GM21381 (cell line): ENCODE measurements at regions not wholly inside any gene's neighbourhood (a gene's known extent, or its start where the extent isn't known, plus 50 kb on each side); places are given as distances from the start of the nearest gene placed in this dataset.
A peak's percentile ranks its signal among the peaks of the same experiment; 100 is the strongest.

Experiments
- ATAC-seq: cut with Tn5 transposase; IDR thresholded peaks from one replicate; pipeline ENCODE4 v1.9.1; 2021; ENCODE audit warnings: mild to moderate bottlenecking, moderate library complexity; ENCODE audit not compliant: unreplicated experiment

DNA sequence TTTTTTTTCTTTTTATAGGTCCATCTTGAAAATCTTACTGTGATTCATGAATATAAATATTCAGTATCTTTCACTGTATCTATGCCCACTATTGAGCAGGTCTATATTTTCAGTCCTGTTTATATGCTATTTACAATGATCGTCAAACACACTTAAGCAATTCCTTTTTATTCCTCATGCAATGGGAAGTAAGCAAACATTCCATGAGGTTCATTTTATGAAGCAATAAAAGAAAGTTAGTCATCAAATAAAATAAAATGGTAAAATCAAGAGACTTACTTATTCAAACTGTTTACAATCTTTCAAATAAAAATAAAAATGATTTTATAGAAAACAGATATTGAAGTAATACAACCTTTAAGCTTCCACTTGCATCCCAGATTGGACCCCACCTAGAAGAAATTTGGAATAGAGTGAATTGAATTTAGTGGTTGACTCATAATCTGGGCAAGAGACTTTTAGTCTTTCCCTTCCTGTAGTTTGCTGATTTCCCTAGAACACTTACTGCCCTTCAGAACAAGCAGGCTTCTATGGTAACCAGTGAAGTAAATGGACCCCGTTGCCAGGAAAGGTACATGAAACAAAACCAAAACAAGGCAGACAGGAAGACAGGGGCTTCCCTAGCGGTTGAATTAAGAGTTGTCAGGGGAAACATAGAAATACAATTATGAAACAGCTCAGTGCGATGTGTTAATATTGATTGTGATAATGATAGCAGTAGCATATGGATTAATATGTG is 241.0 kb upstream of the ATP2B1 start:
- ATAC-seq = peak; percentile 91

DNA sequence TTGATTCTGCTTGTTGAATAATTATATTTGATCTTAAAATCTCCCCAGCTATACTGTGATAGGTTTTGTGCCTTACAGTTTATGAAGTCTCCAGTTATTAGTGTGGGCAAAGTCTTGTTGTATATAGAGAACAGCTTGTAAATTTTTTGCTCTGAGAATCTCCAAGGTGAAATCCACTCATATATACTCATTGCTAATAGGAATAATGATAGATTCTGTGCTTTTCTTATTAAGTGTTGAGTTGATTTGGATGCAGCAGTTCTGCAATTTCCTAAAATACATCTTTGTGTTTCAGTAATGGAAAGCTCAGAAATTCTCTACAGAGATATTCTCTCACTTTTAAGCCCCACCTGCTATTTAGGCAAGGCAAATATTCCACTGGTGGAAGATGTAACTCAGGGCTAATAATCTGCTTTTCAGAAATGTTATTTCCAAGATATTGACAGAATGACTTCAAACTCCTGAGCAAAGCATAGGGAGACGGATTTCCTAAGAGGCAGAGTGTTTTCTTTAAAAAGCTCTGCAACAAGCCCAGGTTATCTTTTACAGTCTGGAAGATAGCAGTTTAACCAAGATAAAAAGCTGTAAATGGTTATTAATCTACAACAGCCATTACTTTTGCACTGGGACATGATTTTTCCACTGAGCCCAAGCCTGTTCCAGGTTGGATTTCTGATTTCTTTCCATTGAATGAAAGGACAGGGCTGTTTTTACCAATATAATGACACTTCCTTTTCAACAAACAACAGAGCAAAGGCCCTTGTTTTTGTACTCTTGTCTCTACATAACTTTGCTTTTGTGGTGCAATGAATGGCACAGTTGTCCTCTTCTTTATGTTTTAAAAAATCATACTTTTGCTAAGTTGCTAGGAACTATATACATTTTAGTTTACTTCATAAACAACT is 239.9 kb upstream of the ATP2B1 start:
- no peak for ATAC-seq

DNA sequence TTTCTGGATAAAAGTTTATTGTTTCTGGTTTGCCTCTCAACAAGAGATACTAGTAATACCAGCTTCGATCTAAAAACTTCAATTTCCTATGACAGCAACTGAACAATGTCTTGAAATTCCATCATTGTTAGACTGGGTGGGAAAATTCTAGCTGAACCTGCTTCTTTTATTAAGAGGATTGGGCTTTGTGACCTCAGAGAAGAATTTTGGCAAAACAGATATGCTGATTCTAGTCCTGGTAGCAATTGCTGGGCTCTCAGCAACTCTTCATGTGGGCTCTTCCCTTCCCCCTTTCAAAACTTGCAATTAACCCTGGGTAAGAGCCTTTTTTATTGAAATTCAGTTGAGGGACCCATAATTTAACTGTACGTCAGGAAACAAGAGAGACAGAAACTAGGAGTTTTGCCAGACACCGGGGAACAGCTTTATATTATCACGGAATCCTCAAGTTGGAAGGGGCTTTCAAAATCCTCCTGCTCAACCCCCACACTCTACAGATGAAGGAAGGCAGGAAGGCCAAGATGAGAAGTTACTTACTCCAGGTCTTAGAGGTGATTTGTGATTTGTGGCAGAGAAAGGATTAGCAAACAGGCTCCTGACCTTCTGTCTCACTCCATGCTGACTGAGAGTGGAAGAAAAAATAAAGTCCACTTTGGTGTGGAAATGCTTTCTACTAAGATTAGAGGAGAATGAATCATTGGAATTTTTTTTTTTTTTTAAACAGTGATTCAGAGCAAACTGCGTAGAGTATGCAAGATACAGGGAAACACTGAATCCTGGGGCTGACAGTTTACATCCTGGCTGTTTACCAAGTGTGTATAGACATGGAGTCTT is 239.0 kb upstream of the ATP2B1 start:
- no peak for ATAC-seq

- ATAC-seq = no peak
Observed at GRCh38 chr12:89946518-89947135, 238.0 kb upstream of the ATP2B1 start.

GRCh38 chr12:89945123-89945522 is 236.5 kb upstream of the ATP2B1 start:
- ATAC-seq = no peak

DNA sequence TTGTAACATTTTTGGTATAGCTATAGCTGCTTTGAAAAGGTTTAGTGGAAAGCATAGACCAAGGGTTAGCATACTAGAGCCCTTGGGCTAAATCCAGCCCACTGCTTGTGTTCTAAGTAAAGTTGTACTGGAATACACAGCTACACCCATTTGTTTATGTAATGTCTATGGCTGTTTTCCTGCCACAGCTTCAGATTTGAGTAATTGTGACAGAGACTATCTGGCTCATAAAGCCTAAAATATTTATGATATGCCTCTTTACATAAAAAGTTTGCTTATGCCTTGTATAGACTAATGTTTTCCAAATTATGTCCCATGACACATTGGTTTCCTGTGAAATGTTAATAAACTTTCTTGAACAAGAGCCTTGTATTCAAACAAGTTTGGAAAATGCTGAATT is 234.8 kb upstream of the ATP2B1 start:
- no peak for ATAC-seq

GRCh38 chr12:89941436-89941835 is 232.8 kb upstream of the ATP2B1 start:
- ATAC-seq = no peak

DNA sequence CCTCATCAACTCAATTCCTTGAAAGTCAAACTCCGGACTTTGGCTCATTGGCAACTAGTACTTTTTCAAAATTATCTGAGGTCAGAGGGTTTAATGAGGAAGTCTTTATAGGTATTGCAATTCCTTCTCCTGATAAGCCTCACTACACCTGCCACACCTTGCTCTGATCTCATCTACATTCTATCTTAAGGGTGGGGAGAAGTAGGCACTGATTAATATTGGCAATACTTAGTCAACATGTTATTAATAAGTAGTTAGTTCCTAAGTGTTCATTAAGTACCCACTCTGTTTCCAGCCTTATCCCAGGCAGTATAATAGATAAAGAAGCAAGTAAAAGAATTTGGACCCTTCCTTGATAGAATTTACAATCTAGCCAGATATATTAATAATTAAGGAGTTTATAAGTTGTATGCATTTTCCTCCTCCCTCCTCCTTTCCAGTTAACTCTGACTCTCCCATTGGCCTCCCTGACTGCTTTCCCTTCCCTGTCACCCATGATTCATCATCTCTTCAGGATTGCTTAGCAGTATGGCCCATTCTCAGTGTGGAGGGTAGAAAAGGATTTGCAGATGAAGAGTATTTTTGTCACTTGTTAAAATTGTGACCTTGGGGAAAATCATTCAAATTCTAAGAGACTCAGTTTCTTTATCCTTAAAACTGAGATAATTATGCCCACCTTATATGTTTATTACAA is 231.0 kb upstream of the ATP2B1 start:
- ATAC-seq = no peak

GRCh38 chr12:89936631-89937030 is 228.0 kb upstream of the ATP2B1 start:
- no peak for ATAC-seq

DNA sequence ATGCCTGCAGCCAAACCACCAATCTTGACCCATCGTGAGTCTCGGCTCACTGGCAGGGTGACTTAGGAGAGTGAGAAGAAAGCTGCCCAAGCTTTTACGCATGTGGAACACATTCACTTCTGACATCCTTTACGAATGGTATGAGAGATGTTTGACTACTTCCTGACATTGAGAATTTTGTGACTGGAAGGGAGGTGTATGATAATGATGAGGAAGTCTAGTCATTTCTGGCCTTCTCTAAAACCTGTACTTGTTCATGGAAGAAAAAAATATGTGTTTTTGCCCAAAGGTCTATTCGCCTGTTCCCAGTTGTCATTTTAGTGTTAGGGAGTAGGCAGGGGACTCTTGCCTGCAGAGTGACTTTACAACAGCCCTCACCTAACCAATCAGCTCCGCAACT is 227.2 kb upstream of the ATP2B1 start:
- peak; percentile 46 for ATAC-seq

DNA sequence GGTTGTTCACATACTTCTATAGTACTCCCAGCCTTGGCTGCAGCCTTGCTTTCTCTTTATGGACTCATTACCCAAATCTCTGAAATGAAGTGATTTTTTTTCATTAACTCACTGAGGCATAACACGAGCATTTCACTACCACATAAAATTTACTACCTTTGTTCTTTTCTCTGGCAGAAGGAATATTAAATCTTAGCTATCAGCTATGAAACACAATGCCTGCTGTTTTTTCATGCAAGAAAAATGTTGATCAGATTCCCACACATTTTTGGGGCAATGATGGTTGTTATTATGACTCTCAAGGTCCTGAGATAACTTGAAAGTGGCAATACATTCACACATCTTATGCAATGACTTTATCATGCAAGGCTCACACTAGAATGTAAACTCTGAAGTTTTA is 225.3 kb upstream of the ATP2B1 start:
- ATAC-seq = no peak

DNA sequence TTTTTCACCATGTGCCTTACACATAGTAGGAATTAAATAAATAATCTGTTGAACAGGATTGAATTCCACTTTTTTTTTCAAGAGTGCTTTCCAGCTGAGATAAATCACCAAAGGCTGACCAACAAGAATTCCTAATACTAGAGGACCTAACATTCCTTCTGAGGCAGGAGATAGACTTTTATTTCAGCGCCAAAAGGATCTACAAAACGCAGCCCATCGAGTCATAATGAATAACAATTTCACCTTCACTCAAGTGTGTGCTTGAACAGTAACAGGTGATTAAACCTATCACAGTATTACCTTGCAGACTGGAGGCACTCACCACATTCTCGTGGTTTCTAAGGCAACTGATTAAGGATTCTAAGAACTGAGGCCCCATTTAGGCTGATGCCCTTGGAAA is 224.3 kb upstream of the ATP2B1 start:
- no peak for ATAC-seq

GRCh38 chr12:89928467-89928866 is 219.8 kb upstream of the ATP2B1 start:
- ATAC-seq = no peak

GRCh38 chr12:89927226-89927698 is 218.6 kb upstream of the ATP2B1 start:
- peak; percentile 97 for ATAC-seq

- no peak for ATAC-seq
Observed at GRCh38 chr12:89924191-89924590, 215.6 kb upstream of the ATP2B1 start.

DNA sequence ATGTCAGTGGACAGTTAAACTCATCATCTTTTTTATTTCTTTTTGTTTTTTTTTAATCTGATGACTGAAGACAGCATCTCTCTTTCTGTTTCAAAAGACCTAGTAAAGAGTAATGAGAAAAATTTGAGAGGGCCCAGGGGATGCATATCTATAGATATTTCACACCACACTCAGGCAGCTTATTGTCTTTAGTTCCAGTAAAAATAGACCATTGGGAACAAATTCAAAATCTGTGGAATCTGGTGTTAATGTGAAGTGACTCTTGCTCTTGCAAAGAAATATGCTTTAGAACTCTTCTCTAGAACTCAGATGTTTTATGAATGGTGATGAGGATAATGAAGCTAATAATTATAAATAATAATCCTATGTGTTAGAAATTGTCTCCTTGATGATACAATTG is 214.5 kb upstream of the ATP2B1 start:
- no peak for ATAC-seq

DNA sequence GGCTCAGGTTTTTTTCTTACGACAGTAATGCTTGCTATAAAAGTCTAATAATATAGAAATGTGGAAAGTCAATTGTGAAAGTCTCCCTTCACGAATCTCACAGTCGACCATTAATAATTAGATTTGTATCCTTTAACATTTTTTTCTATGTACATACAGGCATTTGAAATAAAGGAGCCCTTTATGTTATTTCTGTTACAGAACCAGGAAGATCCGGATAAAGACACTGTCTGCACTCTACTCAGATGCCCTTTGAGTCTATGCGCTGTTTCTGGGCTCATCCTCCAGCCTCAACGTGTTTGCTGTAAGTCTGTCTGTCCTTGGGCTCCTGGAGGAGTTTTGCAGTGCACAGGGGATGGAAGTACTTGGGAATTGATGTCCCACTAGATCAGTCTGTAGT is 212.2 kb upstream of the ATP2B1 start:
- ATAC-seq = no peak

DNA sequence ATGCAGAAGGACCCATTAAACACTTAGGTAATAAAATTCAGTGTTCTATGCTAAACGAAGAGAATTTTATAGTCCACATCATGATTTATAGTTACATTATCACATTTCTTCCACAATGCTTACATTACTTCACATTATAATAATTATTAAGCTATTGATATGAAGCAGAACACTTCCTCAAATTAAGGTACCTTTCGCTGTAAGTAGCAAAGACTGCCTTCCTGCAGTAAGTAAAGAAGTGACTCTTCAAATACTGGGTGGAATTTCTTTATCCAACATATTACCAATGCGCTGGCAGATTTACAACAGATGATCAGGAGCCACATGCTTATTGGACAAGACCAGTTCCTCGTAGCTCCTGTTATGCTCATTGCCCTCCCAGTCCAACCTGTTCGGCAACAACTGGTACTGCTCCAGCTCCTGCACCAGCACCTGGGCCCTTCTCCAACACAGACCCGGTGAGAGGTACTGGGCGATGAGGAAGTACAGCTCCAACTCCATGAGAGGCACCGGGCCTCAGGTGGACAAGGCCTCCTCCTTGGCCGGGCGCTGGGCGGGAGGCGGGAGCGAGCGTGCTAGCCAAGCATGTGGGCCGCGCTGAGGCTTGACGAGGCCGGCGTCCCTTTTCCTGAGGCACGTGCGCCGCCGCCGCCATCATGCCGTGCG is 210.7 kb upstream of the ATP2B1 start:
- ATAC-seq = no peak

- no peak for ATAC-seq
Observed at GRCh38 chr12:89918172-89918846, 209.7 kb upstream of the ATP2B1 start.
